HFFc6 (cell line): ENCODE measurements at regions not wholly inside any gene's neighbourhood (a gene's known extent, or its start where the extent isn't known, plus 50 kb on each side); places are given as distances from the start of the nearest gene placed in this dataset.
"Not testable (repeated sequence)": the region's sequence is repeated elsewhere in the genome, so short reads cannot be mapped to it uniquely, and the experiment has no call there.

ENCODE experiments used
- DNase-seq: peaks from one replicate; pipeline ENCODE4 v3.0.0-alpha.2; 2018
- H3K27ac Mint-ChIP-seq: 2 replicates; pipeline ENCODE4 v1.8.0; 2020; ENCODE audit warnings: mild to moderate bottlenecking, mixed read lengths
- H3K27me3 Mint-ChIP-seq: 2 replicates; pipeline ENCODE4 v1.8.0; 2021; ENCODE audit warnings: mild to moderate bottlenecking, moderate library complexity, mixed read lengths; ENCODE audit not compliant: insufficient read depth
- H3K36me3 Mint-ChIP-seq: 2 replicates; pipeline ENCODE4 v1.8.0; 2021; ENCODE audit warnings: low read depth, mixed read lengths
- H3K4me1 Mint-ChIP-seq: 2 replicates; pipeline ENCODE4 v1.8.0; 2020; ENCODE audit warnings: low read depth, mixed read lengths
- H3K4me3 Mint-ChIP-seq: 2 replicates; pipeline ENCODE4 v1.8.0; 2020; ENCODE audit warnings: mild to moderate bottlenecking, moderate library complexity, mixed read lengths
- H3K9me3 Mint-ChIP-seq: 2 replicates; pipeline ENCODE4 v1.8.0; 2020; ENCODE audit warnings: mild to moderate bottlenecking, mixed read lengths
- TF ChIP-seq, protein P1 (sequence below): fragments of 200-600 bp; sonication (generic); IDR thresholded peaks from 2 replicates; pipeline ENCODE4 v1.5.0; 2021; ENCODE audit warnings: antibody characterized with exemption, mild to moderate bottlenecking

DNA sequence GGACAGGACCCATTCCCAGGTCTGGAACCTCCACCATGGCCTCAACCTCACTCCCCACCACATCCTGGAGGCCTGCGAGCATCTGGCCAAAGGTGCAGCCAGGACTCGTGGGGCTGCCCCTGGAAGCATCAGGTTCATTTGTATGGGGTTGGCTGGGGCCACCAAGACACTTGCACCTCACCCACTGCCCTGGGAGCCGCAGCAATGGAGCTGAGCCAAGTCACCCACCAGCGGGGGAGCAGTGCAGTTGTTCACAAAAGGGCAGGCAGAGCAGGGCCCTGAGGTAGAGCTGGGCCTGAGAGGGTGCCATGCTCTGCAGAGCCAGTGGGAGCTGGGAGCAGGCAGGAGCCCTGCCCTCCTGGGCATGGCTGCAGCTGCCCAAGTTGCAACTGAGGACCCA, 163.5 kb downstream of the FAM47A start:
- Mint-ChIP-seq H3K27ac (no peak overlapping the region), H3K4me3 (no peak overlapping the region), H3K27me3 (no peaks in the 10 kb centered on the region), H3K4me1 (no peaks in the 10 kb centered on the region), H3K9me3 (no peaks in the 10 kb centered on the region), H3K36me3 (no peaks in the 10 kb centered on the region)
- TF ChIP-seq, protein P1, sequence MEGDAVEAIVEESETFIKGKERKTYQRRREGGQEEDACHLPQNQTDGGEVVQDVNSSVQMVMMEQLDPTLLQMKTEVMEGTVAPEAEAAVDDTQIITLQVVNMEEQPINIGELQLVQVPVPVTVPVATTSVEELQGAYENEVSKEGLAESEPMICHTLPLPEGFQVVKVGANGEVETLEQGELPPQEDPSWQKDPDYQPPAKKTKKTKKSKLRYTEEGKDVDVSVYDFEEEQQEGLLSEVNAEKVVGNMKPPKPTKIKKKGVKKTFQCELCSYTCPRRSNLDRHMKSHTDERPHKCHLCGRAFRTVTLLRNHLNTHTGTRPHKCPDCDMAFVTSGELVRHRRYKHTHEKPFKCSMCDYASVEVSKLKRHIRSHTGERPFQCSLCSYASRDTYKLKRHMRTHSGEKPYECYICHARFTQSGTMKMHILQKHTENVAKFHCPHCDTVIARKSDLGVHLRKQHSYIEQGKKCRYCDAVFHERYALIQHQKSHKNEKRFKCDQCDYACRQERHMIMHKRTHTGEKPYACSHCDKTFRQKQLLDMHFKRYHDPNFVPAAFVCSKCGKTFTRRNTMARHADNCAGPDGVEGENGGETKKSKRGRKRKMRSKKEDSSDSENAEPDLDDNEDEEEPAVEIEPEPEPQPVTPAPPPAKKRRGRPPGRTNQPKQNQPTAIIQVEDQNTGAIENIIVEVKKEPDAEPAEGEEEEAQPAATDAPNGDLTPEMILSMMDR, result no peak
- DNase-seq, result no peak

DNA sequence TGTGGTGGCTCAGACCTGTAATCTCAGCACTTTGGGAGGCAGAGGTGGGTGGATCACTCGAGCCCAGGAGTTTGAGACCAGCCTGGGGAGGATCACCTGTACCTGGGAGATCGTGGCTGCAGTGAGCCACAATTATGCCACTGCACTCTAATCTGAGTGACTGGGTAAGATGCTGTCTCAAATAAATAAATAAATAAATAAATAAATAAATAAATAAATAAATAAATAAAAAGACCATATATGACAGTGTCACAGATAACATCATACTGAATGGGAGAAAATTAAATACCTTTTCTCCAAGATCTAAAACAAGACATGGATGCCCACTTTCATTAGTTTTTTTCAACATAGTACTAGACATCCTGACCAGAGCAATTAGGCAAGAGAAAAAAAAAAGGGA, 182.8 kb downstream of the FAM47A start:
- Mint-ChIP-seq H3K4me1 (no peaks in the 10 kb centered on the region), H3K4me3 (no peak overlapping the region), H3K36me3 (no peaks in the 10 kb centered on the region), H3K27ac (no peak overlapping the region), H3K27me3 (no peaks in the 10 kb centered on the region), H3K9me3 (peaks cover 24% of the 10 kb centered on the region)
- DNase-seq, result no peak
- TF ChIP-seq, protein P1, result no peak

DNA sequence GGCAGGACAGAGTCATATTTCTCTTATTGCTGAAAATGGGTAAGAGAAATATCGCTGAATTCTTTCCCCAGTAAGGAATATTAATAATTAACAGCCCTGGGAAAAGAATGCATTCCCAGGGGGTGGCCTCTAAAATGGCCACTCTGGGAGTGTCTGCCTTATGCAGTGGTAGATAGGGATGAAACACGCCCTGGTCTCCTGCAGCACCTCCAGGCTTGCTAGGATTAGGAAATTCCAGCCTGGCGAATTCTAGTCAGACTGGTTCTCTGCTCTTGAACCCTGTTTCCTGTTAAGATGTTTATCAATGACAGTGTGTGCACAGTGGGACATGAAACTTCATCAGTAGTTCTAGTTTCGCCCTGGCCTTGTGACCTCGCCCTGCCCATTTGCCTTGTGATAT, 205.9 kb downstream of the FAM47A start:
- peaks cover 15% of the 10 kb centered on the region for H3K9me3 Mint-ChIP-seq
- H3K27ac Mint-ChIP-seq, DNase-seq, H3K27me3 Mint-ChIP-seq, H3K4me1 Mint-ChIP-seq, H3K36me3 Mint-ChIP-seq, H3K4me3 Mint-ChIP-seq: not testable (repeated sequence)

DNA sequence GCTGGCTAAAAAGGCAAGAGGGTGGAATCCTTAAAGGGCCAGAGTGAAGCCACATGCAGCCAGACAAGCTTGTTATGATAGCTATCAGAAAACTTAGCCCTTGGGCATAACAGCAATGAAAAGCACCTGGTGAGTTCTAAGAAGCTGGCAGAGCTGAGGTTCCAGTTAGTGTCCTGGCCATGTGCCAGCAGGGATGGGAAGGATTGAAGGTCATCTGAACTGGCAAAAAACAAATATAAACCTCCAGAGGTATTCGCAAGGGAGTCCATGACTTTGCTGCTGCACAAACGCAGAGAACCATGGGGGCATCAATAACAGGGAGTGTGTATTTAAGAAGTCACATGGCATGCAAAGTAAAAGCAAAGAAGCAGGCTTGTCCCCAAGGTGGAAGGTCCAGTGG, 208.9 kb downstream of the FAM47A start:
- TF ChIP-seq, protein P1, result no peak
- no peak for DNase-seq
- Mint-ChIP-seq H3K27ac (no peak overlapping the region), H3K4me3 (no peak overlapping the region), H3K27me3 (peaks cover 2% of the 10 kb centered on the region; the same call in 1 of the 2 replicates), H3K9me3 (peaks cover 14% of the 10 kb centered on the region), H3K36me3 (no peaks in the 10 kb centered on the region), H3K4me1 (no peaks in the 10 kb centered on the region)

DNA sequence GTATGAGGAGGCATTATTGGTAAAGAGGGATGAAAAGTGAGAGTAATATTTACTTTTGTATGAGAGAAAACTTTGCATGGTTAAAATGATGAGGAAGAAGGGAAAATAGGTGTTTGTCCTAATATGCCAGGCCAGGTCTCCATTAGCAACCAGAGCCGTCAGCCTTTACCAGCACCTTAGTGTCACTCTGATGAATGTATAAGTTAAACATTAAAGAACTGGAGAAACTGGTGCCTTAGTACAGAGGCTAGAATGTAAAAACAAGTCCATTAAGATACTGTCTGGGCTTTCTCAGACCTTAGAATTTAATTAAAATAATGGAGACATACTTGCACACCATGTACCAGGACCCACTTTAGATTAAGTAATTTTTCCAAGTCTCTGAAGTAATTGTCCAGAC, 222.3 kb downstream of the FAM47A start:
- H3K36me3 Mint-ChIP-seq, result no peaks in the 10 kb centered on the region
- H3K27me3 Mint-ChIP-seq, result no peaks in the 10 kb centered on the region; the same call in 1 of the 2 replicates
- no peak for DNase-seq
- H3K27ac Mint-ChIP-seq, result no peak overlapping the region
- no peaks in the 10 kb centered on the region for H3K4me1 Mint-ChIP-seq
- H3K9me3 Mint-ChIP-seq, result peaks cover 12% of the 10 kb centered on the region
- no peak overlapping the region for H3K4me3 Mint-ChIP-seq
- TF ChIP-seq, protein P1, result no peak

DNA sequence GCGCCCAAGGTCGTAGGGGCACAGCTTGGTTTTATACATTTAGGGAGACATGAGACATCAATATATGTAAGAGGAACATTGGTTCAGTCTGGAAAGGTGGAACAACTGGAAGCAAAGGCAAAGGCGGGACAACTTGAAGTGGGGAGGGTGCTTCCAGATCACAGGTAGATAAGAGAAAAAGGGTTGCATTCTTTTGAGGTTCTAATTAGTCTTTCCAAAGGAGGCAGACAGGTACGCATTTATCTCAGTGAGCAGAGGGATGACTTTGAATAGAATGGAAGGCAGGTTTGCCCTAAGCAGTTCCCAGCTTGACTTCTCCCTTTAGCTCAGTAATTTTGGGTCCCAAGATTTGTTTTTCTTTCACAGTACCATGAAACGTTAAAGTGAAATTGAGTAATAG, 223.2 kb downstream of the FAM47A start:
- Mint-ChIP-seq H3K27ac (no peak overlapping the region), H3K4me1 (no peaks in the 10 kb centered on the region), H3K27me3 (no peaks in the 10 kb centered on the region; the same call in 1 of the 2 replicates), H3K9me3 (peaks cover 12% of the 10 kb centered on the region), H3K36me3 (no peaks in the 10 kb centered on the region), H3K4me3 (no peak overlapping the region)
- TF ChIP-seq, protein P1, result no peak
- no peak for DNase-seq
